SW480 (cell line): ENCODE measurements at regions not wholly inside any gene's neighbourhood (a gene's known extent, or its start where the extent isn't known, plus 50 kb on each side); places are given as distances from the start of the nearest gene placed in this dataset.
A peak's percentile ranks its signal among the peaks of the same experiment; 100 is the strongest.
"Not testable (repeated sequence)": the region's sequence is repeated elsewhere in the genome, so short reads cannot be mapped to it uniquely, and the experiment has no call there.

ENCODE experiments used
- DNase-seq: peaks from one replicate; pipeline ENCODE4 v3.0.0-alpha.2; 2016; ENCODE audit warnings: low spot score

DNA sequence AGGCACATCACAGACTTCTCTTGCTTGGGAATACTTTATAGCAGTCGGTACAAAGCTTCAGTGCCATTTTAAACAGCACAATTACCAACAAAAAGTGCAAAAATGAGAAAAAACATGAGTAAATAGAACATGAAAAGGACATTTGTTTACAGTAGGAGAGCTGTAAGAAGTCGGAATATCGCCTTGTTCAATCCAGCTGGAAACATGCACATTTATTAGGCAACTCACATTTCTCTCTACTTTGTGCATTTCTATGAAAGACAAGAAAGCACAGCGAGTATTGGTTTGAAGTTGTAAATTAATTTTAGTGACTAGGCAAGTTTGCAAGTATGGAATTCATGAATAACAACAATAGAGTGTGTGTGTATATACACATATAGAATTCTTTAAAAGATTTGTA is 484.7 kb downstream of the DACH1 start:
- no peak for DNase-seq

GRCh38 chr13:71380191-71380590 is 486.8 kb downstream of the DACH1 start:
- no peak for DNase-seq

- DNase-seq = no peak
These were observed 487.8 kb downstream of the DACH1 start for GRCh38 chr13:71378961-71379905.

DNA sequence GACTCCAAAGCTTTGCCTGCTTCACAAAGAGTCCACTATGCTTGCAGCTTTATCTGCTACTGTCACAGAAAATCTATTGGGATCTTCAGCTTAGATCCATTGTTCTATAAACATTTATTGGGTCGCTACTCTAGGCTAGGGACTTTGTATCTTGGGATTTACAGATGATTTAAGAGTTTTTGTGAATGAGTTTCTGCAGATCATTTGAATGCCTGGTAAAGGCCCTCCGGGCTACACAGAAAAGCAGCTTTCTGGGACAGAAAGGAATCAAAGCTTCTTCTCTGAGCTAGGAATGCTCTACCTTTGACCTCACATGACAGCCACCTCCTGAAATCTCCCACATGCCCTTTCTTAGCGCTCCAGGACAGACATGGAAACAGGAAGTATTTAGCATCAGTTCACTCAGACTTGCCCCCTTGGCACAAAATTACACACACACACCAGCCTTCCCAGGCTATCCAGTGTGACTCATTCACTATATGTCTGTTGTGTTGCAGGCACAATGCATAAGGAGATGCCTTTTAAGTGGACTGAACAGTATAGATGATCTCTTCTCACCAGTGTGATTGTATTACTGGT is 492.4 kb downstream of the DACH1 start:
- DNase-seq = no peak

DNA sequence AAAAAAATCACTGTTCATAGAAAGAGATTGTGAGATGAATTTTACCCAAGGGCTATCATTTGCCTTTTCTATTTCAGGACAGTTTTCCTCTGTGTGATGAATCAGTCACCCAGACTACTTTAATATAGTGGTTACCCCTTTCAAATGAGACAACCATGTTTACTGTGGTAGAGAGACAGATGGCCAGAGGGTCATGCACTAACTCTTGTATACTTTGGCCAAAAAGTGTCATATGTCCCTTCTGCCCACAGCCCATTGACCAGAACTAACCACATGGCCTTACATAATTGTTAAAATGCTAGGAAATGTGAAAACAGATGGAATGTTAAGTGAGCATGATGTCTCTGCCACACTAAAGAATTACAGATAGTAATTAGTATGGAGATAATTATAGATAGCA is 498.7 kb downstream of the DACH1 start:
- no peak for DNase-seq

DNA sequence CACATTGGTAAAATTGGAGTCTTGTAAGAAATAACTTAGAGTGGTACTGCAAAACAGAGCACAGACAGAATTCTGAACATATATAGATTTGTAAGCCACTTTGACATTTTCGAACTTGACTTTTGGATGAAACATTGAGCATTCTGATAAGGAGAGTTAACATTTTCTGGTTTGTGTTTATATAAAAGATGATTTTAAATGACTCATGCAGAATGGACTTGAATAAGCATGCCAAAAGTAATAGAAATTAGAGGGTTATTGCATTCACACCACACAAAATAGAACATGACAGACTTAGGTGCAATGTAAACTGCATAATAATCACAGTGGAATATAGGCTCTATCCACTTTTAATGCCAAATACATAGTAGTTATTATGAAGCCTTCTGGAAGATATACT is 507.0 kb downstream of the DACH1 start:
- DNase-seq = no peak

DNA sequence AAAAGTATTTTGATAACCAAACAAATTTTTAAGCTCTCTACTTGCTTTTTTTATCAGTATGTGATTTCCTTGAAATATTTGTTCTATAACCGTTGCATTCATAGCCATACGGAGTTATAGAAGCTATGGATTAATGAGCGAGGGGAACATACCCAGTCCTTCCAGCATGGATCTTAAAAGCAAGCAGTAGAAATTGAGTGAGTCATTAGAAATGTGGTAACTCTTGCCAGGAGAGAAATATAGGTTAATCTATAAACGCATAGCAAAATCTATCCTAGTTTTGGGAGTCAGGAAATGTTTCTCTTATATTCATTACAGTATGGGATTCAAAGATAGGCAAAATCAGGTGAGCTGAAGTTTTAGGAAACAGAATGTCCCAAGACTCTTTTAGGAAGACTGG is 507.4 kb downstream of the DACH1 start:
- no peak for DNase-seq

DNA sequence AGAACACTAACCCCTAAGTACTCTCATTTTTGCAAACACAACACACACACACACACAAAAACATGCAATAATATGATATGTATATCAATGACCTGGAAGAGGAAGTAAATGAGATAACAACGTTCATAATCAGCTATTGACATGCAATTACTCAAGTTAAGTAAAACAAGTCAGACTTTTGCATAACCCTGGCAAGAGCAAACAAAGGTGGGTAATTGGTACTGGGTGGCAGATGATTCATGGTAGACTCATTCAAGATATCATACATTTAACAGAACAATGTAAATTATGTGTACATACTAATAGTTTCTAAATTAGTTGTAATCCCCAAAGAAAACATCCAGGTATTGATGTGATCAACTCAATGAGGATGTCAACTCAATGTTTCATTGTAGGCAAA is 508.8 kb downstream of the DACH1 start:
- no peak for DNase-seq

- DNase-seq = no peak
These were observed 512.0 kb downstream of the DACH1 start for GRCh38 chr13:71355010-71355409.

GRCh38 chr13:71350886-71351285 is 516.1 kb downstream of the DACH1 start:
- no peak for DNase-seq

- not testable (repeated sequence) for DNase-seq
These were observed 521.1 kb downstream of the DACH1 start for GRCh38 chr13:71345856-71346255.

- no peak for DNase-seq
These were observed 527.3 kb downstream of the DACH1 start for GRCh38 chr13:71339736-71340135.

- DNase-seq = no peak
These were observed 528.0 kb downstream of the DACH1 start for GRCh38 chr13:71339005-71339404.

GRCh38 chr13:71338070-71338469 is 528.9 kb downstream of the DACH1 start:
- DNase-seq = no peak

GRCh38 chr13:71327266-71327665 is 539.7 kb downstream of the DACH1 start:
- no peak for DNase-seq

- DNase-seq = no peak
These were observed 541.4 kb downstream of the DACH1 start for GRCh38 chr13:71325556-71325955.

- DNase-seq = no peak
These were observed 543.7 kb downstream of the DACH1 start for GRCh38 chr13:71323266-71323665.

DNA sequence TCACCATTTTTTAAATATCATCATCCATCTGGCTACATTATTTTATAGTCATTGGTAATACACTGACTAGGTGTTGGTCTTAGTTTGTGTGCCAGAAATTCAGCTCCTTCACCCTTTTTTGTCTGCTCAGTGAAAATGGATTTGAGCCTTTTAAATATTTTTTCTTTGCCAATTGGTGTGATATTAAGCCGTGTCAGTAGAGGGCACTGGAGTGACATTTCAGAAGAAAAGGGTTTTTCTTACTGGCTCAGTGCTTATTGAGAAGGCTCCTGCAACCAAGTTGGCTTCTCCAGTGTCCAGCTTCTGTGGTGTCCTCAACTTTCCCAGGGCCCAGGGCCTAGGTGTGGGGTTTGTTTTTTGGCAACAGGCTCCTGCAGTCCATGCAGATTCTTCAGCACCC is 546.6 kb downstream of the DACH1 start:
- DNase-seq = peak; percentile 4

DNA sequence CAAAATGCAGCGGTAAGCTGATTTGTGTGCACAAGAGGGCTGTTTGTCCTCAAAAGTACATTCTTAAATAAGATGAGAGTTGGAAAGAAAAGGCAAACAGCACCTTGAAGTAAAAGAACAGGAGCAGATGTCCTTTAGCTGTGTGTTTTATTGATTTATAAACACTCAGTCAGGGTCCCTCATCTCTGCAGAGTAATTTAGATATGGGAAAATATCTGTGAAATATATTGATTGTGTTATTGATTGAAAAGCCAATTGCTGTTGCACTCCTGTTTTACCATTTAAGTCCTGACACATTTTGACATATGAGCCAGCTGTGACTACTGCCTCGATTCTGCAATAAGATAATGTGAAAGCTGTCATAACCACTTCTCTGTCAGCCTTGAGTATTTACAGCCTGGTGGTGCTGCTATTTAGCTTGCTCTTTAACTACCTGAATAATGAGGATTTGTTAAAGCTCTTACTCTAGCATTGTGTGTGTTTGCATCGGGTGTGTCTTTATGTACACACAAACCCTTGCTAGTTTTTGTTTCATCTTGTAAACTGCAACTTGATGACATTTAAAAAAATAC is 550.1 kb downstream of the DACH1 start:
- peak; percentile 22 for DNase-seq

DNA sequence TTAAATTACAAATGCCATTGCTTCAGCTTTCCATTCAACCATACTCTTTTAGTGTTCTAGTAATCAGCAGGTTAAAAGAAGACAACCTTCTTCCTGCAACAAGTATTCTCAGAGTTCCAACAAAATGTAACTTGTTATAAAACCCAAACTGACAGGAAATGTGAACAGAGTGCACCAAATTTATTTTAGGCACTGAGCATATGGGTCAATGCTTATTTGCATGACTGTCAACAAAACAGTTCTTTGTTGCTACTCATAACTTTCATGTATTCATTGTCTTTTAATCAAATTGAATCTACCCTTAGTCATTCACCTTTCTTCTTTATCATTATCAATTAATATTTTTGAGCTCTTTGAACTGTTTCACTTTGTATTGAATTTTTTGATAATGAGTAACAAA is 554.1 kb downstream of the DACH1 start:
- DNase-seq = no peak

DNA sequence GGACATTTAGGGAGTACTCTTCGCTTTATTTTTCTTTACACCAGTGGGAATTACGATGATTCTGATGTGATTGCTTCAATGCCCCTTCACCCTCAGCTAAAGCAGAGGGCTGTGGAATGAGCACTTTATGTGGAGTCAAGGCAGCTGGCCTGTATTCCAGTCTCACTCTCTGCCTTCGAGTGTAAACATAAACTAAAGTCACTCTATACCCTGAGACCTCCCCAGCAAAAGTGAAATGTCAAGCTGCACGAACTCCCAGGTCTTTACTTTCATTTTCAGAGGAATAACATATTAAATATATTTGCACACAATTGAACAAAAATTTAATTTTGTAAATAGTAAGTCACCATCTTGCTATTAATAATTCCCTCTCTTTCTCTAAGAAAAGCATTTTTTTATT is 557.1 kb downstream of the DACH1 start:
- no peak for DNase-seq

DNA sequence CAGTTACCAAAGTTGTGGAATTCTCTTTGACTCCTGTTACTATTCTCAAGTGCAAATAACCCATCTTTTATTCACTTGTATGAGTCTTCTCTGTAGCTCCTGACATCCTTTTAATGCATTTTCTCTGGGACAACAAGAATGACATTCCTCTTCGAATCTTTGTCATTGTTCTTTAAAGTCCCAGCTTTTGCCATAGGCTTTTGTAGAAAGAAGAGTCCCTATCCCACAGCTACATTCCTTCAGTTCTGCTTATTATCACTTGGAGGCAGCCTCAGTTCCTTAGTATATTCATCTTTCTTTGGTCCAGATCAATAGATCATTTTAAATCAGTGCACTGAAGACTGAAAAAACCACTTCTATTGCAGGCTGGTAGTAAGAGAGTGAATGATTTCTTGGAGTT is 560.2 kb downstream of the DACH1 start:
- DNase-seq = no peak

DNA sequence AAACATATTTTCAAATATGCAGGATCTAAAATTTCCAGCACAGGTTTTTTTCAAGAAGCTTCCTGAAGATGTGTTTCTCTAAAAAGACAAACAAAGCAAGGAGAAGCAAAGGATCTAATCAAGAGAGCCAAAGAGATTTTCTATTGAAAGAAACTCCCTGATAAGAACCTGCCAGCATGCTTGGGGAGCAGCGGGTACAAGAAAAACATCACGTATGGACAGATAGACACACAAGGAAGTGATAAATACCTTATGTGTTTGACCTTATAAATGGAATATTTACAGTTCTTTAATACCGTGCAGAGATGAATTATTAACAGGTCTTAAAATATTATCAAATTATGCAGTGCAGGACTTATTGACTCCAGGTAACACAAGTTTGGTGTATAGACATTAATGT is 562.1 kb downstream of the DACH1 start:
- DNase-seq = no peak
